ENCODE measurements at regions not wholly inside any gene's neighbourhood (a gene's known extent, or its start where the extent isn't known, plus 50 kb on each side); places are given as distances from the start of the nearest gene placed in this dataset.
A peak's percentile ranks its signal among the peaks of the same experiment; 100 is the strongest.

- H3K27ac ChIP-seq (ENCODE audit: low read depth, low read length): no peak overlapping the region
- DNase-seq (ENCODE audit: low read depth in 4 of 6, low spot score in 6 of 6): no peak
- 85% methylated on average over 1 of the region's 1 CpG for WGBS (ENCODE audit: insufficient coverage)
- no peaks in the 10 kb centered on the region for H3K9me3 ChIP-seq (ENCODE audit: control insufficient read depth, insufficient read depth, low read length)
- no peaks in the 10 kb centered on the region for H3K36me3 ChIP-seq (ENCODE audit: control insufficient read depth, insufficient read depth, low read length)
- no peaks in the 10 kb centered on the region for H3K27me3 ChIP-seq (ENCODE audit: control insufficient read depth, insufficient read depth, low read length)
- H3K4me1 ChIP-seq (ENCODE audit: control insufficient read depth, insufficient read depth, low read length): no peaks in the 10 kb centered on the region
- no peak overlapping the region for H3K4me3 ChIP-seq (ENCODE audit: low read depth, low read length)
These were observed 426.0 kb downstream of the MBD2 start for GRCh38 chr18:53798516-53798915.

- Histone ChIP-seq H3K27ac (ENCODE audit: low read depth, low read length) (no peak overlapping the region), H3K4me1 (ENCODE audit: control insufficient read depth, insufficient read depth, low read length) (no peaks in the 10 kb centered on the region), H3K36me3 (ENCODE audit: control insufficient read depth, insufficient read depth, low read length) (no peaks in the 10 kb centered on the region), H3K9me3 (ENCODE audit: control insufficient read depth, insufficient read depth, low read length) (no peaks in the 10 kb centered on the region), H3K4me3 (ENCODE audit: low read depth, low read length) (no peak overlapping the region), H3K27me3 (ENCODE audit: control insufficient read depth, insufficient read depth, low read length) (no peaks in the 10 kb centered on the region)
- no peak for DNase-seq (ENCODE audit: low read depth in 4 of 6, low spot score in 6 of 6)
- WGBS (ENCODE audit: insufficient coverage): 60% methylated on average over 1 of the region's 2 CpGs
These were observed 426.4 kb downstream of the MBD2 start for GRCh38 chr18:53797998-53798495.

- no peak for DNase-seq (ENCODE audit: low read depth in 4 of 6, low spot score in 6 of 6)
- H3K36me3 ChIP-seq (ENCODE audit: control insufficient read depth, insufficient read depth, low read length): no peaks in the 10 kb centered on the region
- no peaks in the 10 kb centered on the region for H3K27me3 ChIP-seq (ENCODE audit: control insufficient read depth, insufficient read depth, low read length)
- H3K4me1 ChIP-seq (ENCODE audit: control insufficient read depth, insufficient read depth, low read length): no peaks in the 10 kb centered on the region
- no CpG with 5 or more reads among the region's 1 CpG for WGBS (ENCODE audit: insufficient coverage)
- no peak overlapping the region for H3K27ac ChIP-seq (ENCODE audit: low read depth, low read length)
- H3K4me3 ChIP-seq (ENCODE audit: low read depth, low read length): no peak overlapping the region
- H3K9me3 ChIP-seq (ENCODE audit: control insufficient read depth, insufficient read depth, low read length): no peaks in the 10 kb centered on the region
These were observed 428.3 kb downstream of the MBD2 start for GRCh38 chr18:53796040-53796729.

- no peak for DNase-seq (ENCODE audit: low read depth in 4 of 6, low spot score in 6 of 6)
- H3K9me3 ChIP-seq (ENCODE audit: control insufficient read depth, insufficient read depth, low read length): no peaks in the 10 kb centered on the region
- H3K27me3 ChIP-seq (ENCODE audit: control insufficient read depth, insufficient read depth, low read length): no peaks in the 10 kb centered on the region
- H3K4me3 ChIP-seq (ENCODE audit: low read depth, low read length): no peak overlapping the region
- H3K4me1 ChIP-seq (ENCODE audit: control insufficient read depth, insufficient read depth, low read length): no peaks in the 10 kb centered on the region
- H3K27ac ChIP-seq (ENCODE audit: low read depth, low read length): no peak overlapping the region
- H3K36me3 ChIP-seq (ENCODE audit: control insufficient read depth, insufficient read depth, low read length): no peaks in the 10 kb centered on the region
These were observed 428.9 kb downstream of the MBD2 start for GRCh38 chr18:53795610-53796009.

GRCh38 chr18:53795061-53795460, 429.4 kb downstream of the MBD2 start:
- DNase-seq (ENCODE audit: low read depth in 4 of 6, low spot score in 6 of 6): no peak
- Histone ChIP-seq H3K27me3 (ENCODE audit: control insufficient read depth, insufficient read depth, low read length) (no peaks in the 10 kb centered on the region), H3K4me3 (ENCODE audit: low read depth, low read length) (no peak overlapping the region), H3K27ac (ENCODE audit: low read depth, low read length) (no peak overlapping the region), H3K9me3 (ENCODE audit: control insufficient read depth, insufficient read depth, low read length) (no peaks in the 10 kb centered on the region), H3K36me3 (ENCODE audit: control insufficient read depth, insufficient read depth, low read length) (no peaks in the 10 kb centered on the region), H3K4me1 (ENCODE audit: control insufficient read depth, insufficient read depth, low read length) (no peaks in the 10 kb centered on the region)
- WGBS (ENCODE audit: insufficient coverage): no CpG with 5 or more reads among the region's 3 CpGs

GRCh38 chr18:53792762-53793161, 431.7 kb downstream of the MBD2 start:
- DNase-seq (ENCODE audit: low read depth in 4 of 6, low spot score in 6 of 6): no peak
- Histone ChIP-seq H3K27me3 (ENCODE audit: control insufficient read depth, insufficient read depth, low read length) (no peaks in the 10 kb centered on the region), H3K36me3 (ENCODE audit: control insufficient read depth, insufficient read depth, low read length) (no peaks in the 10 kb centered on the region), H3K4me3 (ENCODE audit: low read depth, low read length) (no peak overlapping the region), H3K9me3 (ENCODE audit: control insufficient read depth, insufficient read depth, low read length) (no peaks in the 10 kb centered on the region), H3K27ac (ENCODE audit: low read depth, low read length) (no peak overlapping the region), H3K4me1 (ENCODE audit: control insufficient read depth, insufficient read depth, low read length) (no peaks in the 10 kb centered on the region)
- WGBS (ENCODE audit: insufficient coverage): 95% methylated on average over 4 of the region's 4 CpGs

- Histone ChIP-seq H3K27ac (ENCODE audit: low read depth, low read length) (no peak overlapping the region), H3K27me3 (ENCODE audit: control insufficient read depth, insufficient read depth, low read length) (no peaks in the 10 kb centered on the region), H3K4me1 (ENCODE audit: control insufficient read depth, insufficient read depth, low read length) (no peaks in the 10 kb centered on the region), H3K36me3 (ENCODE audit: control insufficient read depth, insufficient read depth, low read length) (no peaks in the 10 kb centered on the region), H3K4me3 (ENCODE audit: low read depth, low read length) (no peak overlapping the region), H3K9me3 (ENCODE audit: control insufficient read depth, insufficient read depth, low read length) (no peaks in the 10 kb centered on the region)
- peak in 1 of 6 donors; percentile 30 for DNase-seq (ENCODE audit: low read depth in 4 of 6, low spot score in 6 of 6)
These were observed 433.7 kb downstream of the MBD2 start for GRCh38 chr18:53790786-53791185.

- Histone ChIP-seq H3K4me3 (ENCODE audit: low read depth, low read length) (no peak overlapping the region), H3K27ac (ENCODE audit: low read depth, low read length) (no peak overlapping the region), H3K9me3 (ENCODE audit: control insufficient read depth, insufficient read depth, low read length) (no peaks in the 10 kb centered on the region), H3K27me3 (ENCODE audit: control insufficient read depth, insufficient read depth, low read length) (no peaks in the 10 kb centered on the region), H3K36me3 (ENCODE audit: control insufficient read depth, insufficient read depth, low read length) (no peaks in the 10 kb centered on the region), H3K4me1 (ENCODE audit: control insufficient read depth, insufficient read depth, low read length) (no peaks in the 10 kb centered on the region)
- no peak for DNase-seq (ENCODE audit: low read depth in 4 of 6, low spot score in 6 of 6)
- no CpG with 5 or more reads among the region's 4 CpGs for WGBS (ENCODE audit: insufficient coverage)
These were observed 434.9 kb downstream of the MBD2 start for GRCh38 chr18:53789376-53790247.

- no peaks in the 10 kb centered on the region for H3K27me3 ChIP-seq (ENCODE audit: control insufficient read depth, insufficient read depth, low read length)
- DNase-seq (ENCODE audit: low read depth in 4 of 6, low spot score in 6 of 6): no peak
- H3K36me3 ChIP-seq (ENCODE audit: control insufficient read depth, insufficient read depth, low read length): no peaks in the 10 kb centered on the region
- no peaks in the 10 kb centered on the region for H3K9me3 ChIP-seq (ENCODE audit: control insufficient read depth, insufficient read depth, low read length)
- H3K4me3 ChIP-seq (ENCODE audit: low read depth, low read length): no peak overlapping the region
- no peak overlapping the region for H3K27ac ChIP-seq (ENCODE audit: low read depth, low read length)
- no peaks in the 10 kb centered on the region for H3K4me1 ChIP-seq (ENCODE audit: control insufficient read depth, insufficient read depth, low read length)
These were observed 438.7 kb downstream of the MBD2 start for GRCh38 chr18:53785811-53786210.

GRCh38 chr18:53784253-53784652, 440.2 kb downstream of the MBD2 start:
- H3K36me3 ChIP-seq (ENCODE audit: control insufficient read depth, insufficient read depth, low read length): no peaks in the 10 kb centered on the region
- no peaks in the 10 kb centered on the region for H3K4me1 ChIP-seq (ENCODE audit: control insufficient read depth, insufficient read depth, low read length)
- no peaks in the 10 kb centered on the region for H3K9me3 ChIP-seq (ENCODE audit: control insufficient read depth, insufficient read depth, low read length)
- H3K27me3 ChIP-seq (ENCODE audit: control insufficient read depth, insufficient read depth, low read length): no peaks in the 10 kb centered on the region
- no peak overlapping the region for H3K27ac ChIP-seq (ENCODE audit: low read depth, low read length)
- WGBS (ENCODE audit: insufficient coverage): no CpG with 5 or more reads among the region's 1 CpG
- no peak overlapping the region for H3K4me3 ChIP-seq (ENCODE audit: low read depth, low read length)
- DNase-seq (ENCODE audit: low read depth in 4 of 6, low spot score in 6 of 6): no peak

All from spinal cord (tissue), 9 donors.